ENCODE measurements at regions not wholly inside any gene's neighbourhood (a gene's known extent, or its start where the extent isn't known, plus 50 kb on each side); places are given as distances from the start of the nearest gene placed in this dataset.

DNA sequence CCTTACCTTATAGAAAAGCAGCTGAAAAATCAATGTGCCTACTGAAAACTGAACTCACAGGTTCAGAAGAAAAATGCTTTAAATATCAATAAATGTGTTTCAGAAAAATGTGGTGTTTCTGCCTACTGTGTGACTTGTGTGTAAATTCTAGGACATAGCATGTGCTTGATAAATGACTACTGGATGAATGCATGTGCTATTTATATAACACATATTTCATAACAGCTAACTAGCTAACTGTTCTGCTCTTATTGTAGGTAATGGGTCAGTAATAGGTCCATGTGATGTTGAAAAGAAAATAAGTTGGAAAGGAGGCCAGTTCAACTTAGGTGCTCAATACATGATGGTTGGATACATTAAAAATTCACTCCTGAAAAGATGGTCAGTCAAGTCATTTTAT lies 993.0 kb upstream of the LCORL start:
- peak overlapping the region in 1 of 3 experiments; percentile 12 for H3K27ac Mint-ChIP-seq
- no peaks in the 10 kb centered on the region for H3K9me3 Mint-ChIP-seq
- H3K4me1 Mint-ChIP-seq: peaks cover 15% of the 10 kb centered on the region
- H3K4me3 Mint-ChIP-seq: no peak overlapping the region
- no peaks in the 10 kb centered on the region for H3K36me3 Mint-ChIP-seq (ENCODE audit: low read depth)
- TF ChIP-seq, protein P1, sequence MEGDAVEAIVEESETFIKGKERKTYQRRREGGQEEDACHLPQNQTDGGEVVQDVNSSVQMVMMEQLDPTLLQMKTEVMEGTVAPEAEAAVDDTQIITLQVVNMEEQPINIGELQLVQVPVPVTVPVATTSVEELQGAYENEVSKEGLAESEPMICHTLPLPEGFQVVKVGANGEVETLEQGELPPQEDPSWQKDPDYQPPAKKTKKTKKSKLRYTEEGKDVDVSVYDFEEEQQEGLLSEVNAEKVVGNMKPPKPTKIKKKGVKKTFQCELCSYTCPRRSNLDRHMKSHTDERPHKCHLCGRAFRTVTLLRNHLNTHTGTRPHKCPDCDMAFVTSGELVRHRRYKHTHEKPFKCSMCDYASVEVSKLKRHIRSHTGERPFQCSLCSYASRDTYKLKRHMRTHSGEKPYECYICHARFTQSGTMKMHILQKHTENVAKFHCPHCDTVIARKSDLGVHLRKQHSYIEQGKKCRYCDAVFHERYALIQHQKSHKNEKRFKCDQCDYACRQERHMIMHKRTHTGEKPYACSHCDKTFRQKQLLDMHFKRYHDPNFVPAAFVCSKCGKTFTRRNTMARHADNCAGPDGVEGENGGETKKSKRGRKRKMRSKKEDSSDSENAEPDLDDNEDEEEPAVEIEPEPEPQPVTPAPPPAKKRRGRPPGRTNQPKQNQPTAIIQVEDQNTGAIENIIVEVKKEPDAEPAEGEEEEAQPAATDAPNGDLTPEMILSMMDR (IDR thresholded peaks at IDR 0.05; ENCODE audit: unreplicated experiment in 3 of 3): no peak
- H3K27me3 Mint-ChIP-seq (ENCODE audit: low read depth): no peaks in the 10 kb centered on the region

DNA sequence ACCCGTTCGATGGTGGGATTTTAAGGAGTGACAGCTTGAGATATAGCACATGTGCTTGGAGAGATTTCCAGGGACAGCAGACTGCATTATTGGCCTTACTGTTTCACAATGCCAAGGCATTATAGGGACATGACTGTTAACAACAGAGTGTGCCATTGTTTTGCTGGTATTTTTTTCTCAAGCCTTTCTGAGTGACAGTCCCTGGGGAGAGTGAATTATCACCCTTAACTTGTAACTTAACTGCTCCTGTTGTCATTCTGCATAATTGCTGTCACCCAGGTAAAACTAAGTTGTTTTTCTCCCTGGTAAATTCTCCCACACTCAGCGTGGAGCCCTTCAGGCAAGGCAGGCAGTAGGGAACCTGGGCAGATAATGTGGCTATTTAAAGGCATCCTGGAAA lies 989.2 kb upstream of the LCORL start:
- peaks cover 20% of the 10 kb centered on the region for H3K4me1 Mint-ChIP-seq
- peak overlapping the region; percentile 58 to 87 (median 75) for H3K27ac Mint-ChIP-seq
- no peaks in the 10 kb centered on the region for H3K9me3 Mint-ChIP-seq
- no peaks in the 10 kb centered on the region for H3K27me3 Mint-ChIP-seq (ENCODE audit: low read depth)
- TF ChIP-seq, protein P1 (IDR thresholded peaks at IDR 0.05; ENCODE audit: unreplicated experiment in 3 of 3): no peak
- no peak overlapping the region for H3K4me3 Mint-ChIP-seq
- no peaks in the 10 kb centered on the region for H3K36me3 Mint-ChIP-seq (ENCODE audit: low read depth)

DNA sequence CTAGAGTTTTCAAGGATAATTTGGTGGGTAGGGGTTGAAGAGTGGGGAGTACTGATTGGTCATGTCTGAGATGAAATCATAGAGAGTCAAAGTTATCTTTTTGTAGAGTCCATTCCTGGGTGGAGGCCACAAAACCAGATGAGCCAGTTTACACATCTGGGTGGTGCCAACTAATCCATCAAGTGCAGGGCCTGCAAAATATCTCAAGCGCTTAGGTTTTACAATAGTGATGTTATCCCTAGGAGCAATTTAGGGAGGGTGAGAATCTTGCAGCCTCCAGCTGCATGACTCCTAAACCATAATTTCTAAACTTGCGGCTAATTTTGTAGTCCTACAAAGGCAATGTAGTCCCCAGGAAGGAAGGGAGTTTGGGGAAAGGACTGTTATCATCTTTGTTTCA lies 988.3 kb upstream of the LCORL start:
- TF ChIP-seq, protein P1 (IDR thresholded peaks at IDR 0.05; ENCODE audit: unreplicated experiment in 3 of 3): no peak
- H3K4me3 Mint-ChIP-seq: no peak overlapping the region
- no peaks in the 10 kb centered on the region for H3K36me3 Mint-ChIP-seq (ENCODE audit: low read depth)

DNA sequence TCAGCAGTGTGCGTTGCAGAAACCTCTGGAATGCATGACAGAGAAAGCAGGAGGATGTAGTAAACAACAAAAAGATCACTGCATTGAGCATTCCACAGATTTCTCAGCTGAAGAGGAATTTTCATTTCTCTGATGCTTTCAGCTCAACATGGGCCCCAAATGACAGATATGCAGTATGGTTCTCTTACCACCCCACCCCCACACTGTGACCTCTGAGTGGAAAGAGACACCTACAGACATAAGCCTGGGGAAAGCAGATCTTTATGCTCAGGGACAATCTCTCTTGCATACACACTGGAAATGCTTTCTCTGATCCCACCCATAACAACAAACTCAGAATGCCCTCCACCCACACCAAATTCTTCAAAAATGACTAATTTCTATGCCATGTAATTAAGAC lies 983.7 kb upstream of the LCORL start:
- no peaks in the 10 kb centered on the region for H3K27me3 Mint-ChIP-seq (ENCODE audit: low read depth)
- H3K4me1 Mint-ChIP-seq: peaks cover 21% of the 10 kb centered on the region
- TF ChIP-seq, protein P1 (IDR thresholded peaks at IDR 0.05; ENCODE audit: unreplicated experiment in 3 of 3): no peak
- peaks cover 7% of the 10 kb centered on the region for H3K36me3 Mint-ChIP-seq (ENCODE audit: low read depth)
- H3K9me3 Mint-ChIP-seq: peaks cover 11% of the 10 kb centered on the region
- peak overlapping the region; percentile 69 to 90 (median 88) for H3K27ac Mint-ChIP-seq
- H3K4me3 Mint-ChIP-seq: no peak overlapping the region

More for the DNA sequence above, 988.3 kb upstream of the LCORL start:
- no peaks in the 10 kb centered on the region for H3K9me3 Mint-ChIP-seq
- H3K27me3 Mint-ChIP-seq (ENCODE audit: low read depth): no peaks in the 10 kb centered on the region
- peak overlapping the region; percentile 58 to 87 (median 75) for H3K27ac Mint-ChIP-seq
- peaks cover 28% of the 10 kb centered on the region for H3K4me1 Mint-ChIP-seq

DNA sequence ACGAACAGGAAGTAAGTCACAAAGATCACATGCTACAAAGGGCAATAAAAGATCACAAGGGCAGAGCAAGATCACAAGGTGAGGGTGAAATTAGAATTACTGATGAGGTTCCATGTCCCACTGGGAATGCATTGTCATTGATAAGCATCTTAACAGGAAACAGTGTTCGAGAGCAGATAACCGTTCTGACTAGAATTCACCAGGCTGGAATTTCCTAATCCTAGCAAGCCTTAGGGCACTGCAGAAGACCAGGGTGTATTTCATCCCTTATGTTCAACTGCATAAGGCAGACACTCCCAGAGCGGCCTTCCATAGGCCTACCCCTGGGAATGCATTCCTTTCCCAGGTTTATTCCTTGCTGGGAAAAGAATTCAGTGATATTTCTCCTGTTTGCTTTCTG lies 980.6 kb upstream of the LCORL start:
- Mint-ChIP-seq H3K4me3 (no peak overlapping the region), H3K36me3 (ENCODE audit: low read depth) (peaks cover 13% of the 10 kb centered on the region), H3K9me3 (peaks cover 22% of the 10 kb centered on the region), H3K27ac (no peak overlapping the region), H3K4me1 (peaks cover 10% of the 10 kb centered on the region), H3K27me3 (ENCODE audit: low read depth) (no peaks in the 10 kb centered on the region)
- TF ChIP-seq, protein P1 (IDR thresholded peaks at IDR 0.05; ENCODE audit: unreplicated experiment in 3 of 3): no peak

DNA sequence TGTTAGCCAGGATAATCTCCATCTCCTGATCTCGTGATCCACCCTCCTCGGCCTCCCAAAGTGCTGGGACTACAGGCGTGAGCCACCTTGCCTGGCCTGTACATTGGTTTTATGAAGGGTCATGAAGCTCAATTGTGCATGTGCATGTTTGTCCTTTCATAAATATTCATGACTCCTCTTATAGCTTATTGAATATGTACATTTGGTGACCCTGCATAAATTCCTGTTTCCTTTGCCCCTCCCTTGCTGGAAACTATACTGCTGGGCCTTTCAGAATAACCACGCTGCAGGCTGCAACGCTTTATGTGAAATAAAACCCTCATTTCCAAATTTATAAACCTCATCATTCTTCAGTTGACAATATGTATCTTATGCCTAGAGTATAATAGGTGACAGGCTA lies 978.0 kb upstream of the LCORL start:
- Mint-ChIP-seq H3K4me1 (no peaks in the 10 kb centered on the region), H3K27ac (no peak overlapping the region), H3K9me3 (peaks cover 36% of the 10 kb centered on the region), H3K36me3 (ENCODE audit: low read depth) (peaks cover 13% of the 10 kb centered on the region), H3K27me3 (ENCODE audit: low read depth) (no peaks in the 10 kb centered on the region), H3K4me3 (no peak overlapping the region)
- TF ChIP-seq, protein P1 (IDR thresholded peaks at IDR 0.05; ENCODE audit: unreplicated experiment in 3 of 3): no peak
